ENCODE measurements at regions not wholly inside any gene's neighbourhood (a gene's known extent, or its start where the extent isn't known, plus 50 kb on each side); places are given as distances from the start of the nearest gene placed in this dataset.

- TF ChIP-seq POLR2A (IDR thresholded peaks at IDR 0.05) (no peak), CTCF (IDR thresholded peaks at IDR 0.05) (no peak), POLR2AphosphoS5 (IDR thresholded peaks at IDR 0.05; ENCODE audit: insufficient read depth in 1 of 2, low read depth in 1 of 2) (no peak)
Measured at GRCh38 chr20:47993817-47994216, 208.5 kb upstream of the SULF2 start.
